CD4-positive, alpha-beta T cell (primary cell): ENCODE measurements at regions not wholly inside any gene's neighbourhood (a gene's known extent, or its start where the extent isn't known, plus 50 kb on each side); places are given as distances from the start of the nearest gene placed in this dataset.

Source experiments
- ATAC-seq: fragments of 200-7000 bp; cut with Tn5 transposase; one replicate; pipeline ENCODE4 v1.10.0; 2022; ENCODE audit warnings: mild to moderate bottlenecking; ENCODE audit not compliant: poor library complexity
- CTCF ChIA-PET: fragments of 350-600 bp; sonication (Branson Sonifier 250); formaldehyde crosslinking; loops from one replicate; lab custom pipeline; 2021; ENCODE audit warnings: antibody characterized with exemption, inconsistent platforms; lab: Charles Lee
- POLR2A ChIA-PET: fragments of 350-600 bp; sonication (Branson Sonifier 250); formaldehyde crosslinking; loops from one replicate; lab custom pipeline; 2021; ENCODE audit warnings: antibody characterized with exemption, inconsistent platforms; lab: Charles Lee
- DNase-seq, 14 experiments: peaks; one replicate each; pipeline ENCODE4 v3.0.0-alpha.2; 2013 to 2020; ENCODE audit warnings: mixed read lengths in 2 of 14
- H3K27ac ChIP-seq, 2 donors: one replicate each; pipeline versions ENCODE4 v1.5.1 to v1.7.0; 2013; ENCODE audit warnings: low read length in 2 of 2, low read depth in 1 of 2, mild to moderate bottlenecking in 1 of 2
- H3K27me3 ChIP-seq, 2 experiments: 1 replicate in 1 of 2; 2 replicates in 1 of 2; pipeline versions ENCODE4 v1.6.1 to v1.7.0; 2013; ENCODE audit warnings: low read length in 2 of 2, control low read depth in 1 of 2, mild to moderate bottlenecking in 1 of 2, moderate library complexity in 1 of 2; ENCODE audit not compliant: insufficient read depth in 2 of 2, control insufficient read depth in 1 of 2
- H3K36me3 ChIP-seq: one replicate; pipeline ENCODE4 v1.6.1; 2013; ENCODE audit warnings: low read length, control low read depth; ENCODE audit not compliant: insufficient read depth
- H3K4me1 ChIP-seq: one replicate; pipeline ENCODE4 v1.6.1; 2013; ENCODE audit warnings: low read length, control low read depth; ENCODE audit not compliant: insufficient read depth
- H3K4me3 ChIP-seq: one replicate; pipeline ENCODE4 v1.5.1; 2013; ENCODE audit warnings: mild to moderate bottlenecking, low read length, moderate library complexity
- H3K9me3 ChIP-seq, 2 experiments: 1 replicate in 1 of 2; 2 replicates in 1 of 2; pipeline versions ENCODE4 v1.6.1 to v1.7.0; 2013; ENCODE audit warnings: low read length in 2 of 2, mild to moderate bottlenecking in 2 of 2, control low read depth in 1 of 2, moderate library complexity in 1 of 2; ENCODE audit not compliant: control insufficient read depth in 1 of 2, insufficient read depth in 1 of 2
- H3K27ac Mint-ChIP-seq: one replicate; pipeline ENCODE4 v1.8.0; 2020; ENCODE audit warnings: mixed read lengths
- H3K27me3 Mint-ChIP-seq: one replicate; pipeline ENCODE4 v1.8.0; 2021; ENCODE audit warnings: mixed read lengths
- H3K36me3 Mint-ChIP-seq: one replicate; pipeline ENCODE4 v1.8.0; 2021; ENCODE audit warnings: low read depth, mixed read lengths
- H3K4me1 Mint-ChIP-seq: one replicate; pipeline ENCODE4 v1.8.0; 2021; ENCODE audit warnings: low read depth, mixed read lengths
- H3K4me3 Mint-ChIP-seq: one replicate; pipeline ENCODE4 v1.8.0; 2020; ENCODE audit warnings: mild to moderate bottlenecking, mixed read lengths
- H3K9me3 Mint-ChIP-seq: one replicate; pipeline ENCODE4 v1.8.0; 2020; ENCODE audit warnings: mixed read lengths
- intact Hi-C, 2 experiments: fragments of 100-400 bp; cut with DNase I in 1 of 2; cut with micrococcal nuclease in 1 of 2; formaldehyde crosslinking; loops; one replicate each; pipeline versions ENCODE4 v1.15.1 to v1.9.0; 2023 to 2025; cut with DNase I, micrococcal nuclease
- TF ChIP-seq, protein P1 (sequence below): fragments of 200-600 bp; IDR thresholded peaks from one replicate; pipeline ENCODE4 v1.8.0; 2022; ENCODE audit warnings: antibody characterized with exemption, mild to moderate bottlenecking

DNA sequence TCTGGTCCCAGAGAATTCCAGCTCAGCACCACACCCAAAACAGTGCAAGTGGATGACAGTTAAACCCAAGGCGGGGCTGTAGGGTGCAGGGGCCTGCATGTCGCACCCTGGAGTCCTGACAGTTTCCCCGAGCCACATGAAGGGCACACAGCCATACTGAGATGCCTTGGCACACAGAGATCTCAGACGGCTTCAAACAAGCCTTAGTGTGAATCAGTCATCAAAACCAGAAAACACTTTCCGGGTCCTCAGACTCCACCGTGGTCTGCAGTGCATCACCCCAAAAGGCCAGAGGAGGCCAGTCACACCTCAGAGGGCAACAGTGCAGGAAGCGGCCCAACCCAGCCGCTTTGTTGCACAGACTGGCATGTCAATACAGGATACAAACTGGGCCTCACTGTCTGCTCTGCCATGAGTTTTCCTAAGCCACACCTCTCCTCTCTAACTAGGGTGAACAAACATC is 64.6 kb upstream of the ENPP6 start:
- ChIA-PET POLR2A (interaction anchor here (1.6 kb wide), 1 partner anchor 14 kb away, joined by 4 read pairs; no protein-coding TSS in a partner anchor), CTCF (interaction anchor here (1.1 kb wide), 1 partner anchor 18 kb away, joined by 3 read pairs; no protein-coding TSS in a partner anchor)
- intact Hi-C loops, result no loop called here
- H3K27me3 ChIP-seq, result no peaks in the 10 kb centered on the region
- peaks cover 0 to 3% of the 10 kb centered on the region in 2 experiments for H3K9me3 ChIP-seq
- H3K27me3 Mint-ChIP-seq, result no peaks in the 10 kb centered on the region
- peaks cover 40% of the 10 kb centered on the region for H3K4me1 ChIP-seq
- TF ChIP-seq, protein P1, sequence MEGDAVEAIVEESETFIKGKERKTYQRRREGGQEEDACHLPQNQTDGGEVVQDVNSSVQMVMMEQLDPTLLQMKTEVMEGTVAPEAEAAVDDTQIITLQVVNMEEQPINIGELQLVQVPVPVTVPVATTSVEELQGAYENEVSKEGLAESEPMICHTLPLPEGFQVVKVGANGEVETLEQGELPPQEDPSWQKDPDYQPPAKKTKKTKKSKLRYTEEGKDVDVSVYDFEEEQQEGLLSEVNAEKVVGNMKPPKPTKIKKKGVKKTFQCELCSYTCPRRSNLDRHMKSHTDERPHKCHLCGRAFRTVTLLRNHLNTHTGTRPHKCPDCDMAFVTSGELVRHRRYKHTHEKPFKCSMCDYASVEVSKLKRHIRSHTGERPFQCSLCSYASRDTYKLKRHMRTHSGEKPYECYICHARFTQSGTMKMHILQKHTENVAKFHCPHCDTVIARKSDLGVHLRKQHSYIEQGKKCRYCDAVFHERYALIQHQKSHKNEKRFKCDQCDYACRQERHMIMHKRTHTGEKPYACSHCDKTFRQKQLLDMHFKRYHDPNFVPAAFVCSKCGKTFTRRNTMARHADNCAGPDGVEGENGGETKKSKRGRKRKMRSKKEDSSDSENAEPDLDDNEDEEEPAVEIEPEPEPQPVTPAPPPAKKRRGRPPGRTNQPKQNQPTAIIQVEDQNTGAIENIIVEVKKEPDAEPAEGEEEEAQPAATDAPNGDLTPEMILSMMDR, result no peak
- H3K9me3 Mint-ChIP-seq, result no peaks in the 10 kb centered on the region
- H3K36me3 ChIP-seq, result no peaks in the 10 kb centered on the region
- peaks cover 31% of the 10 kb centered on the region for H3K4me1 Mint-ChIP-seq
- DNase-seq, result peak in 13 of 14 experiments; percentile 11 to 75 (median 44)
- H3K4me3 Mint-ChIP-seq, result no peak overlapping the region
- H3K27ac Mint-ChIP-seq, result no peak overlapping the region
- H3K27ac ChIP-seq, result peak overlapping the region in 1 of 2 donors; percentile 20
- H3K36me3 Mint-ChIP-seq, result no peaks in the 10 kb centered on the region
- ATAC-seq, result peak; percentile 85
- H3K4me3 ChIP-seq, result no peak overlapping the region

DNA sequence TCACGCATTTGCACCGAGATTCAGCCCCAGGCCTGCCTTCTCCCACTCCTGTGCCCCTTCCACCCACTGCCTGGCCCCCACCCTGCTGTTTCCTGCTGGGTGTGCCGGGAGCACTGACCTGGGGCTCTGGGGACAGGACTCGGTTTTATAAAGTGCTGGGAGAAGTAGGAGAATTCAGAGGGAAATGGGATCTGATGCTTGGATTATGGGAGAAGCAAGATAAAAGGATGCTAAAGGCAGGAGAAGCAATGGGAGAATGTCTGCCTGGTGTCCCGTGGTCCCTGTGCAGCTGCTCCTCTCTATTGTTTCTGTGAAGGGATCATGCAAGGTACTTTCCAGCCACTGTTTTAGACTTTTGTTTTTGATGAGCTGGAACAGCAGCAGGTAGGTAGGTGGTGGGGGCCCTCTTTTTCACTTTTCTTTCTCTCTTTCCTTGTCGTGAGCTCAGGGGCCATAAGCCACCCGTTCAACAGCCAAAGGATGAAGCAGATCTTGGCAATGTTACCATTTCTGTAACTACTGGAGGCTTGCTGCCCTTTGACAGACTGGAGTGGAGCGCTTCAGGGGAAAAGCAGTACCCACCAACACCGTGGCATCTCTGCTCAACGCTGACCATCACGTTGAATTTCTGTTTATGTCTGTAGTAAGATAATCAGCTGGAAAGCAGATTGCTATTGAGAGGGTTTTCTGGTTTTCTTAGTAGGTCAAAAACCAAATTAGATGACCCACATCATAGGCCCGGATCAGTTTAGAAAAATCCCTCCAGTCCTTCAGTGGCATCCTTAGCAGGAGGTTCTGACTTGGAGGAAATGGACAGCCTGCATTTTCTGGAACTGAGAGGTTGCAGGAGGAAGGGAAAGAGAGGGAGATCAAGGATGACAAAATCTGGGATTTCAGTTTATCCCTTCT is 63.8 kb upstream of the ENPP6 start:
- Mint-ChIP-seq H3K9me3 (peaks cover 3% of the 10 kb centered on the region), H3K27ac (peak overlapping the region; percentile 35), H3K4me3 (no peak overlapping the region), H3K36me3 (no peaks in the 10 kb centered on the region), H3K4me1 (peaks cover 31% of the 10 kb centered on the region), H3K27me3 (no peaks in the 10 kb centered on the region)
- ChIA-PET POLR2A (interaction anchor here (0.5 to 1.8 kb wide), 5 partner anchors 13 to 368 kb away, joined by 3 to 5 read pairs (median 4); partner anchors contain the start of genes CASP3 and PRIMPOL), CTCF (interaction anchor here (1.5 kb wide), 1 partner anchor 17 kb away, joined by 5 read pairs; no protein-coding TSS in a partner anchor)
- no peak for ATAC-seq
- H3K4me1 ChIP-seq, result peaks cover 40% of the 10 kb centered on the region
- H3K9me3 ChIP-seq, result peaks cover 0 to 8% of the 10 kb centered on the region in 2 experiments
- intact Hi-C loops, result no loop called here
- no peak for DNase-seq
- no peaks in the 10 kb centered on the region for H3K27me3 ChIP-seq
- no peak overlapping the region for H3K4me3 ChIP-seq
- H3K36me3 ChIP-seq, result no peaks in the 10 kb centered on the region
- peak overlapping the region in 1 of 2 donors; percentile 20 for H3K27ac ChIP-seq
- TF ChIP-seq, protein P1, result no peak

DNA sequence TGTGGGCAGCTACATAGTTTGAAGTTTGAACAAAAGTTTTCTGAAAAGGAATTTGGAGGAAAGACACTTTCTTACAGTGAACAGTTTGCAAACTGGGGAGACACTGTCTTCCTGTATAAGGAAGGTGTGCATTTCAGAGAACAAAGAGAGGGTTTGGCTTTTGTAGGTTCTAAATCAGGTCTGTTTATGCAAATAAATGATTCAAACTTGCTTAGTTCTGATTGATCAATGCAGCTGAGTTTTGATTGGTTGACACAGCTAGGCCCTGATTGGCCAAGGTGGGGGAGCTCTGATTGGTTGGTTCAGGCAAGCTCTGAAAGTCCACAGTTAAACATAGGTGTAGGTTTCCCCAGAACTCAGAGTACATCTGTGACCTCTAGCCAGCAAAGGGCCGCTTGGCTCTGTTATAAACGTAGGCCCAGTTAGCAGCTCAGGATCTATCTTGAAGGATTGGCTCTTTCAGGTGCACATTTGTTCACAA is 63.0 kb upstream of the ENPP6 start:
- H3K4me1 ChIP-seq, result peaks cover 40% of the 10 kb centered on the region
- ATAC-seq, result peak; percentile 42
- CTCF ChIA-PET, result interaction anchor here (1.5 kb wide), 1 partner anchor 16 kb away, joined by 5 read pairs; no protein-coding TSS in a partner anchor

More for the DNA sequence above, 63.0 kb upstream of the ENPP6 start:
- TF ChIP-seq, protein P1, result no peak
- H3K4me3 ChIP-seq, result no peak overlapping the region
- Mint-ChIP-seq H3K4me1 (peaks cover 31% of the 10 kb centered on the region), H3K9me3 (peaks cover 6% of the 10 kb centered on the region), H3K27ac (peak overlapping the region; percentile 35), H3K4me3 (no peak overlapping the region), H3K36me3 (no peaks in the 10 kb centered on the region), H3K27me3 (no peaks in the 10 kb centered on the region)
- DNase-seq, result peak in 5 of 14 experiments; percentile 17 to 67 (median 55)
- H3K27me3 ChIP-seq, result no peaks in the 10 kb centered on the region
- H3K9me3 ChIP-seq, result peaks cover 0 to 8% of the 10 kb centered on the region in 2 experiments
- intact Hi-C loops, result no loop called here
- H3K27ac ChIP-seq, result no peak overlapping the region
- POLR2A ChIA-PET, result interaction anchor here (0.5 to 1.8 kb wide), 5 partner anchors 8 to 369 kb away, joined by 3 to 5 read pairs (median 3); partner anchors contain the start of genes CASP3 and PRIMPOL
- H3K36me3 ChIP-seq, result no peaks in the 10 kb centered on the region
